Activated naive CD4-positive, alpha-beta T cell treated with Interleukin-2 at 50 U/mL for 16 hours (primary cell): ENCODE measurements at regions not wholly inside any gene's neighbourhood (a gene's known extent, or its start where the extent isn't known, plus 50 kb on each side); places are given as distances from the start of the nearest gene placed in this dataset.
A peak's percentile ranks its signal among the peaks of the same experiment; 100 is the strongest.

Source experiments
- DNase-seq: peaks from one replicate; pipeline ENCODE4 v3.0.0-alpha.2; 2020

- DNase-seq = no peak
Observed at GRCh38 chr7:145082366-145083161, 246.7 kb upstream of the TPK1 start.

GRCh38 chr7:145065473-145065872 is 229.6 kb upstream of the TPK1 start:
- no peak for DNase-seq

- no peak for DNase-seq
Observed at GRCh38 chr7:145064114-145064513, 228.3 kb upstream of the TPK1 start.

GRCh38 chr7:145053781-145054180 is 217.9 kb upstream of the TPK1 start:
- no peak for DNase-seq

- DNase-seq = no peak
Observed at GRCh38 chr7:145050415-145050814, 214.6 kb upstream of the TPK1 start.

- peak; percentile 21 for DNase-seq
Observed at GRCh38 chr7:145036604-145037405, 201.0 kb upstream of the TPK1 start.

GRCh38 chr7:145031162-145031561 is 195.3 kb upstream of the TPK1 start:
- DNase-seq = no peak

- DNase-seq = no peak
Observed at GRCh38 chr7:145030754-145031153, 194.9 kb upstream of the TPK1 start.

GRCh38 chr7:145020454-145020853 is 184.6 kb upstream of the TPK1 start:
- DNase-seq = no peak

- DNase-seq = no peak
Observed at GRCh38 chr7:145016068-145016467, 180.2 kb upstream of the TPK1 start.

- DNase-seq = no peak
Observed at GRCh38 chr7:145009876-145010275, 174.0 kb upstream of the TPK1 start.

GRCh38 chr7:145005601-145006000 is 169.7 kb upstream of the TPK1 start:
- no peak for DNase-seq

GRCh38 chr7:144997512-144997911 is 161.7 kb upstream of the TPK1 start:
- DNase-seq = no peak

- DNase-seq = no peak
Observed at GRCh38 chr7:144995495-144995894, 159.6 kb upstream of the TPK1 start.

GRCh38 chr7:144991041-144991440 is 155.2 kb upstream of the TPK1 start:
- no peak for DNase-seq

GRCh38 chr7:144987686-144988085 is 151.8 kb upstream of the TPK1 start:
- DNase-seq = no peak

GRCh38 chr7:144982133-144982532 is 146.3 kb upstream of the TPK1 start:
- DNase-seq = no peak

GRCh38 chr7:144975882-144976281 is 140.0 kb upstream of the TPK1 start:
- no peak for DNase-seq

GRCh38 chr7:144969787-144970186 is 133.9 kb upstream of the TPK1 start:
- DNase-seq = no peak

GRCh38 chr7:144960763-144961162 is 124.9 kb upstream of the TPK1 start:
- DNase-seq = no peak

- no peak for DNase-seq
Observed at GRCh38 chr7:144957998-144958397, 122.1 kb upstream of the TPK1 start.

- DNase-seq = no peak
Observed at GRCh38 chr7:144955422-144955821, 119.6 kb upstream of the TPK1 start.

- no peak for DNase-seq
Observed at GRCh38 chr7:144941127-144941526, 105.3 kb upstream of the TPK1 start.

- DNase-seq = no peak
Observed at GRCh38 chr7:144937199-144937598, 101.3 kb upstream of the TPK1 start.
